IMR-90 (cell line): ENCODE measurements at regions not wholly inside any gene's neighbourhood (a gene's known extent, or its start where the extent isn't known, plus 50 kb on each side); places are given as distances from the start of the nearest gene placed in this dataset.
A peak's percentile ranks its signal among the peaks of the same experiment; 100 is the strongest.

Source experiments
- ATAC-seq: fragments of 200-7000 bp; cut with Tn5 transposase; 2 replicates; pipeline ENCODE4 v1.9.1; 2020; ENCODE audit warnings: low read depth, mild to moderate bottlenecking, moderate library complexity
- BruUV-seq: library from RNA; stranded (reverse); fragments of 400-500 nt; replicated peaks from 2 replicates; lab custom pipeline; 2021; lab: Mats Ljungman, UMichigan
- CTCF ChIA-PET: fragments of 300-600 bp; formaldehyde crosslinking; extraction: SDS; loops from one replicate; lab custom pipeline; 2021; ENCODE audit warnings: antibody characterized with exemption; lab: Yijun Ruan, JAX
- POLR2A ChIA-PET: fragments of 300-600 bp; sonication (Branson Sonifier 250); formaldehyde crosslinking; loops from one replicate; lab custom pipeline; 2022; ENCODE audit warnings: antibody characterized with exemption; ENCODE audit not compliant: unreplicated experiment; lab: Charles Lee
- DNase-seq: peaks from one replicate; pipeline ENCODE4 v3.0.0; 2013
- H2AFZ ChIP-seq: replicated peaks from 2 replicates; pipeline ENCODE3; 2013; ENCODE audit warnings: low read length, mild to moderate bottlenecking; ENCODE audit not compliant: poor library complexity
- H2AK5ac ChIP-seq: 2 replicates; pipeline ENCODE4 v1.6.1; 2013; ENCODE audit warnings: low read depth, low read length, inconsistent platforms
- H2AK9ac ChIP-seq: replicated peaks from 2 replicates; pipeline ENCODE3; 2013; ENCODE audit warnings: mild to moderate bottlenecking, low read depth, low read length, moderate library complexity; ENCODE audit not compliant: poor library complexity
- H2BK120ac ChIP-seq: 2 replicates; pipeline ENCODE4 v1.6.1; 2013; ENCODE audit warnings: low read depth, low read length, inconsistent platforms
- H2BK15ac ChIP-seq: 3 replicates; pipeline ENCODE4 v1.6.1; 2013; ENCODE audit warnings: low read depth, low read length, inconsistent platforms
- H2BK20ac ChIP-seq: 2 replicates; pipeline ENCODE4 v1.6.1; 2013; ENCODE audit warnings: low read depth, mild to moderate bottlenecking, inconsistent platforms, low read length, moderate library complexity
- H2BK5ac ChIP-seq: 2 replicates; pipeline ENCODE4 v1.6.1; 2013; ENCODE audit warnings: mild to moderate bottlenecking, low read depth, low read length, inconsistent platforms; ENCODE audit not compliant: poor library complexity, severe bottlenecking
- H3K14ac ChIP-seq: replicated peaks from 2 replicates; pipeline ENCODE4 v1.6.1; 2013; ENCODE audit warnings: low read depth, low read length, inconsistent platforms
- H3K18ac ChIP-seq: 2 replicates; pipeline ENCODE4 v1.6.1; 2013; ENCODE audit warnings: low read depth, low read length, control low read depth
- H3K23ac ChIP-seq: 2 replicates; pipeline ENCODE4 v1.6.1; 2013; ENCODE audit warnings: low read depth, low read length, inconsistent platforms
- H3K27ac ChIP-seq: 2 replicates; pipeline ENCODE4 v1.5.1; 2013; ENCODE audit warnings: mild to moderate bottlenecking, control low read depth, low read length; ENCODE audit not compliant: insufficient read depth
- H3K27me3 ChIP-seq: 2 replicates; pipeline ENCODE4 v1.6.1; 2013; ENCODE audit warnings: low read length; ENCODE audit not compliant: control insufficient read depth, insufficient read depth
- H3K36me3 ChIP-seq: 2 replicates; pipeline ENCODE4 v1.6.1; 2013; ENCODE audit warnings: low read length, mixed read lengths; ENCODE audit not compliant: control insufficient read depth, insufficient read depth
- H3K4ac ChIP-seq: 2 replicates; pipeline ENCODE4 v1.6.1; 2013; ENCODE audit warnings: low read depth, low read length, inconsistent platforms
- H3K4me1 ChIP-seq: 2 replicates; pipeline ENCODE4 v1.6.1; 2013; ENCODE audit warnings: low read length, mixed read lengths; ENCODE audit not compliant: control insufficient read depth, insufficient read depth
- H3K4me2 ChIP-seq: 2 replicates; pipeline ENCODE4 v1.6.1; 2013; ENCODE audit warnings: low read depth, mild to moderate bottlenecking, control low read depth, low read length, moderate library complexity
- H3K4me3 ChIP-seq: 2 replicates; pipeline ENCODE4 v1.5.1; 2013; ENCODE audit warnings: low read depth, mild to moderate bottlenecking, control low read depth, low read length, moderate library complexity; ENCODE audit not compliant: insufficient read depth
- H3K56ac ChIP-seq: 2 replicates; pipeline ENCODE4 v1.6.1; 2013; ENCODE audit warnings: low read length, inconsistent platforms; ENCODE audit not compliant: insufficient read depth; ENCODE audit errors: extremely low read depth
- H3K79me1 ChIP-seq, 2 experiments: 2 replicates each; pipeline ENCODE4 v1.6.1; 2013; ENCODE audit warnings: low read length in 2 of 2, inconsistent platforms in 1 of 2, low read depth in 1 of 2
- H3K9ac ChIP-seq: 2 replicates; pipeline ENCODE4 v1.6.1; 2013; ENCODE audit warnings: low read depth, low read length, control low read depth
- H3K9me1 ChIP-seq: 2 replicates; pipeline ENCODE4 v1.6.1; 2013; ENCODE audit warnings: low read length, inconsistent platforms; ENCODE audit not compliant: insufficient read depth
- H3K9me3 ChIP-seq: 2 replicates; pipeline ENCODE4 v1.6.1; 2013; ENCODE audit warnings: low read length; ENCODE audit not compliant: control insufficient read depth, insufficient read depth
- H4K20me1 ChIP-seq: 2 replicates; pipeline ENCODE4 v1.6.1; 2013; ENCODE audit warnings: low read length, inconsistent platforms; ENCODE audit not compliant: insufficient read depth
- H4K5ac ChIP-seq: 2 replicates; pipeline ENCODE4 v1.6.1; 2013; ENCODE audit warnings: mild to moderate bottlenecking, low read depth, low read length, control low read depth
- H4K8ac ChIP-seq, 2 experiments: 2 replicates each; pipeline ENCODE4 v1.6.1; 2013; ENCODE audit warnings: low read depth in 2 of 2, low read length in 2 of 2, control low read depth in 1 of 2, inconsistent platforms in 1 of 2
- H4K91ac ChIP-seq: 2 replicates; pipeline ENCODE4 v1.6.1; 2013; ENCODE audit warnings: low read depth, low read length, inconsistent platforms; ENCODE audit not compliant: insufficient read depth
- CEBPB ChIP-seq: IDR thresholded peaks from 2 replicates; pipeline ENCODE4 v1.6.1; 2012; ENCODE audit warnings: low read depth, low read length, improper control_type of control experiment
- ELK1 ChIP-seq: fragments of 150-350 bp; IDR thresholded peaks from 2 replicates; pipeline ENCODE4 v1.6.1; 2016; ENCODE audit warnings: low read depth, mild to moderate bottlenecking, low read length, moderate library complexity, borderline replicate concordance
- FOS ChIP-seq: fragments of 150-350 bp; IDR thresholded peaks from 2 replicates; pipeline ENCODE4 v1.6.1; 2016; ENCODE audit warnings: low read depth, low read length
- MAFK ChIP-seq: IDR thresholded peaks from 2 replicates; pipeline ENCODE4 v1.6.1; 2012; ENCODE audit warnings: low read depth, low read length, improper control_type of control experiment
- MAZ ChIP-seq: IDR thresholded peaks from 2 replicates; pipeline ENCODE4 v1.6.1; 2012; ENCODE audit warnings: low read depth, mild to moderate bottlenecking, low read length, improper control_type of control experiment, moderate library complexity, borderline replicate concordance
- RAD21 ChIP-seq: IDR thresholded peaks from 2 replicates; pipeline ENCODE4 v1.6.1; 2012; ENCODE audit warnings: low read length, improper control_type of control experiment
- RCOR1 ChIP-seq: IDR thresholded peaks from 2 replicates; pipeline ENCODE4 v1.6.1; 2012; ENCODE audit warnings: mild to moderate bottlenecking, low read length, improper control_type of control experiment; ENCODE audit not compliant: insufficient replicate concordance
- RFX5 ChIP-seq: IDR thresholded peaks from 2 replicates; pipeline ENCODE4 v1.8.0; 2012; ENCODE audit warnings: low read depth, mild to moderate bottlenecking, low read length, moderate library complexity
- SMC3 ChIP-seq: fragments of 150-350 bp; IDR thresholded peaks from 2 replicates; pipeline ENCODE4 v1.6.1; 2016; ENCODE audit warnings: low read depth, mild to moderate bottlenecking, antibody characterized with exemption, low read length, moderate library complexity
- WGBS, 2 experiments: methylation state at CpG; one replicate each; pipeline versions ENCODE4 v1.1.5 to v1.1.7; 2013; ENCODE audit warnings: missing lambda C conversion rate in 2 of 2; ENCODE audit not compliant: insufficient read length in 1 of 2; ENCODE audit errors: extremely low coverage in 2 of 2; 5-methylcytosine and 5-hydroxymethylcytosine counted together
- dilution Hi-C: fragments of 300-500 bp; cut with HindIII; formaldehyde crosslinking; loops from one replicate; pipeline ENCODE4 v1.14.3; 2018; ENCODE audit warnings: low sequenced_read_pairs; ENCODE audit not compliant: unreplicated experiment
- in situ Hi-C: fragments of 300-500 bp; cut with MboI; formaldehyde crosslinking; loops from 3 replicates; pipeline ENCODE4 v1.14.3; 2019; ENCODE audit warnings: low sequenced_read_pairs, inconsistent platforms, mixed read lengths
- intact Hi-C: fragments of 100-400 bp; cut with micrococcal nuclease; formaldehyde crosslinking; loops from 2 replicates; pipeline ENCODE4 v1.10.0; 2022
- TF ChIP-seq, protein P1 (sequence below): conservative IDR thresholded peaks from 2 replicates; pipeline ENCODE4 v1.5.1; 2012; ENCODE audit warnings: mild to moderate bottlenecking, low read depth, low read length, improper control_type of control experiment
- TF ChIP-seq, protein P2 (sequence below): fragments of 150-350 bp; IDR thresholded peaks from 2 replicates; pipeline ENCODE4 v1.6.1; 2017; ENCODE audit warnings: mild to moderate bottlenecking, antibody characterized with exemption, low read length, low read depth

- Histone ChIP-seq H3K27me3 (no peaks in the 10 kb centered on the region), H3K56ac (no peak overlapping the region), H4K91ac (no peak overlapping the region), H2AFZ (no peak overlapping the region), H3K9ac (no peak overlapping the region), H4K5ac (no peak overlapping the region), H3K36me3 (no peaks in the 10 kb centered on the region), H3K9me1 (peaks cover 15% of the 10 kb centered on the region), H2AK5ac (no peak overlapping the region; the same call in 1 of the 2 replicates), H4K8ac (no peak overlapping the region; a peak in 1 of 4 replicates), H2BK15ac (no peak overlapping the region), H2BK20ac (no peak overlapping the region), H3K27ac (no peak overlapping the region), H3K4ac (peak overlapping the region; percentile 16; the same call in 1 of the 2 replicates), H3K14ac (peak overlapping the region; percentile 35; the same call in 1 of the 2 replicates), H2BK5ac (no peak overlapping the region), H2AK9ac (no peak overlapping the region), H4K20me1 (peaks cover 15% of the 10 kb centered on the region; the same call in 1 of the 2 replicates), H2BK120ac (no peak overlapping the region), H3K18ac (no peak overlapping the region; the same call in 1 of the 2 replicates), H3K4me1 (peaks cover 13% of the 10 kb centered on the region; the same call in 1 of the 2 replicates), H3K4me3 (no peak overlapping the region), H3K4me2 (peak overlapping the region; percentile 30; the same call in 1 of the 2 replicates), H3K23ac (no peak overlapping the region), H3K9me3 (peaks cover 5% of the 10 kb centered on the region; the same call in 1 of the 2 replicates), H3K79me1 (0 out of 4 replicates have a peak, but pooled peaks cover 0 to 2% of the 10 kb centered on the region in 2 experiments)
- intact Hi-C loops = loop anchor here (1.0 kb wide), 1 partner anchor 35 kb away; no protein-coding TSS in a partner anchor
- ATAC-seq (no peak; the same call in 1 of the 2 replicates), DNase-seq (no peak)
- no TSS peak for BruUV-seq
- 77% methylated on average over 8 of the region's 12 CpGs; no CpG with 5 or more reads in 1 of the 2 experiments for WGBS, 2 experiments
- dilution Hi-C loops = no loop called here
- in situ Hi-C loops = no loop called here
- TF ChIP-seq, protein P1, sequence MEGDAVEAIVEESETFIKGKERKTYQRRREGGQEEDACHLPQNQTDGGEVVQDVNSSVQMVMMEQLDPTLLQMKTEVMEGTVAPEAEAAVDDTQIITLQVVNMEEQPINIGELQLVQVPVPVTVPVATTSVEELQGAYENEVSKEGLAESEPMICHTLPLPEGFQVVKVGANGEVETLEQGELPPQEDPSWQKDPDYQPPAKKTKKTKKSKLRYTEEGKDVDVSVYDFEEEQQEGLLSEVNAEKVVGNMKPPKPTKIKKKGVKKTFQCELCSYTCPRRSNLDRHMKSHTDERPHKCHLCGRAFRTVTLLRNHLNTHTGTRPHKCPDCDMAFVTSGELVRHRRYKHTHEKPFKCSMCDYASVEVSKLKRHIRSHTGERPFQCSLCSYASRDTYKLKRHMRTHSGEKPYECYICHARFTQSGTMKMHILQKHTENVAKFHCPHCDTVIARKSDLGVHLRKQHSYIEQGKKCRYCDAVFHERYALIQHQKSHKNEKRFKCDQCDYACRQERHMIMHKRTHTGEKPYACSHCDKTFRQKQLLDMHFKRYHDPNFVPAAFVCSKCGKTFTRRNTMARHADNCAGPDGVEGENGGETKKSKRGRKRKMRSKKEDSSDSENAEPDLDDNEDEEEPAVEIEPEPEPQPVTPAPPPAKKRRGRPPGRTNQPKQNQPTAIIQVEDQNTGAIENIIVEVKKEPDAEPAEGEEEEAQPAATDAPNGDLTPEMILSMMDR = no peak
- TF ChIP-seq RFX5 = no peak
- no peak for TF ChIP-seq RAD21
- TF ChIP-seq FOS = no peak
- no peak for TF ChIP-seq CEBPB
- no peak for TF ChIP-seq MAFK
- no peak for TF ChIP-seq MAZ
- TF ChIP-seq, protein P2, sequence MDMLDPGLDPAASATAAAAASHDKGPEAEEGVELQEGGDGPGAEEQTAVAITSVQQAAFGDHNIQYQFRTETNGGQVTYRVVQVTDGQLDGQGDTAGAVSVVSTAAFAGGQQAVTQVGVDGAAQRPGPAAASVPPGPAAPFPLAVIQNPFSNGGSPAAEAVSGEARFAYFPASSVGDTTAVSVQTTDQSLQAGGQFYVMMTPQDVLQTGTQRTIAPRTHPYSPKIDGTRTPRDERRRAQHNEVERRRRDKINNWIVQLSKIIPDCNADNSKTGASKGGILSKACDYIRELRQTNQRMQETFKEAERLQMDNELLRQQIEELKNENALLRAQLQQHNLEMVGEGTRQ = no peak
- no peak for TF ChIP-seq ELK1
- TF ChIP-seq RCOR1 = no peak
- no peak for TF ChIP-seq SMC3
- POLR2A ChIA-PET = no interaction called here
- CTCF ChIA-PET = no interaction called here
These were observed 159.1 kb upstream of the TOP1 start for GRCh38 chr20:40869218-40870147.
